HCT116 (cell line): ENCODE measurements at regions not wholly inside any gene's neighbourhood (a gene's known extent, or its start where the extent isn't known, plus 50 kb on each side); places are given as distances from the start of the nearest gene placed in this dataset.

Experiments used
- ATAC-seq: fragments of 200-7000 bp; cut with Tn5 transposase; 2 replicates; pipeline ENCODE4 v1.9.1; 2020; ENCODE audit warnings: mild to moderate bottlenecking, moderate library complexity
- BruUV-seq: library from RNA; stranded (reverse); fragments of 400-500 nt; replicated peaks from 2 replicates; lab custom pipeline; 2021; lab: Mats Ljungman, UMichigan
- CTCF ChIA-PET: fragments of 300-600 bp; sonication (Branson Sonifier 250); formaldehyde crosslinking; loops from one replicate; lab custom pipeline; 2021; ENCODE audit warnings: antibody characterized with exemption; lab: Charles Lee
- POLR2A ChIA-PET: fragments of 300-600, 350-600 bp; sonication (Branson Sonifier 250); formaldehyde crosslinking; loops from one replicate; lab custom pipeline; 2021; ENCODE audit warnings: antibody characterized with exemption; lab: Charles Lee
- RAD21 ChIA-PET, 2 experiments: fragments of 300-600 bp; sonication (Branson Sonifier 250); formaldehyde crosslinking; loops; one replicate each; lab custom pipeline; 2023; ENCODE audit warnings: low total read pairs in 2 of 2; ENCODE audit not compliant: uncharacterized antibody in 2 of 2, unreplicated experiment in 2 of 2, low non-redundant PET in 1 of 2; lab: Charles Lee
- DNase-seq: peaks from one replicate; pipeline ENCODE4 v3.0.0-alpha.2; 2010; ENCODE audit warnings: low read depth, low spot score
- H2AFZ ChIP-seq: fragments of 200-600 bp; shearing (Covaris generic), sonication (generic); 2 replicates; pipeline ENCODE4 v1.6.1; 2017; ENCODE audit warnings: low read depth, mixed run types, mixed read lengths, antibody characterized with exemption, low read length; ENCODE audit not compliant: poor library complexity, severe bottlenecking
- H3K27ac ChIP-seq: 2 replicates; pipeline ENCODE4 v1.5.1; 2012; ENCODE audit warnings: low read depth, low read length
- H3K27me3 ChIP-seq: fragments of 200-600 bp; sonication (generic); 2 replicates; pipeline ENCODE4 v1.6.1; 2016; ENCODE audit warnings: mixed run types, low read length, mixed read lengths; ENCODE audit not compliant: insufficient read depth
- H3K36me3 ChIP-seq, 2 experiments: fragments of 200-500 bp in 1 of 2; fragments of 200-600 bp in 1 of 2; sonication (Bioruptor generic) in 1 of 2; sonication (generic) in 1 of 2; 2 replicates each; pipeline versions ENCODE4 v1.5.1 to v1.6.1; 2014 to 2016; ENCODE audit warnings: low read length in 2 of 2, inconsistent platforms in 1 of 2, mixed read lengths in 1 of 2, mixed run types in 1 of 2; ENCODE audit not compliant: insufficient read depth in 2 of 2, control insufficient read depth in 1 of 2
- H3K4me1 ChIP-seq, 2 experiments: fragments of 200-600 bp in 1 of 2; sonication (generic) in 1 of 2; 2 replicates each; pipeline versions ENCODE4 v1.5.1 to v1.6.1; 2012 to 2017; ENCODE audit warnings: low read length in 2 of 2, inconsistent platforms in 1 of 2, mild to moderate bottlenecking in 1 of 2, mixed read lengths in 1 of 2, mixed run types in 1 of 2, moderate library complexity in 1 of 2; ENCODE audit not compliant: insufficient read depth in 2 of 2, control insufficient read depth in 1 of 2
- H3K4me2 ChIP-seq: fragments of 200-600 bp; sonication (generic); 2 replicates; pipeline ENCODE4 v1.6.1; 2017; ENCODE audit warnings: mixed run types, low read length, mixed read lengths
- H3K4me3 ChIP-seq, 2 experiments: fragments of 200-600 bp in 1 of 2; sonication (generic) in 1 of 2; replicated peaks in 1 of 2; 2 replicates each; pipeline ENCODE4 v1.5.1; 2011 to 2016; ENCODE audit warnings: low read length in 2 of 2, control low read depth in 1 of 2, low read depth in 1 of 2, mild to moderate bottlenecking in 1 of 2, mixed read lengths in 1 of 2, mixed run types in 1 of 2
- H3K79me2 ChIP-seq: fragments of 200-600 bp; sonication (generic); 2 replicates; pipeline ENCODE4 v1.6.1; 2017; ENCODE audit warnings: mild to moderate bottlenecking, mixed run types, low read length, moderate library complexity, mixed read lengths; ENCODE audit not compliant: insufficient read depth
- H3K9ac ChIP-seq: fragments of 200-600 bp; sonication (generic); 2 replicates; pipeline ENCODE4 v1.6.1; 2016; ENCODE audit warnings: low read length, mixed read lengths
- H3K9me2 ChIP-seq: fragments of 200-600 bp; sonication (generic), shearing (Covaris generic); 2 replicates; pipeline ENCODE4 v1.6.1; 2017; ENCODE audit warnings: mixed run types, mild to moderate bottlenecking, moderate library complexity; ENCODE audit not compliant: insufficient read depth
- H3K9me3 ChIP-seq, 2 experiments: fragments of 200-500 bp in 1 of 2; fragments of 200-600 bp in 1 of 2; sonication (Bioruptor generic) in 1 of 2; sonication (generic) in 1 of 2; 2 replicates each; pipeline ENCODE4 v1.6.1; 2014 to 2017; ENCODE audit warnings: low read length in 2 of 2, mixed read lengths in 2 of 2, inconsistent platforms in 1 of 2, low read depth in 1 of 2, mild to moderate bottlenecking in 1 of 2, mixed run types in 1 of 2, moderate library complexity in 1 of 2; ENCODE audit not compliant: control insufficient read depth in 1 of 2, insufficient read depth in 1 of 2
- H4K20me1 ChIP-seq: fragments of 200-600 bp; sonication (generic), shearing (Covaris generic); 2 replicates; pipeline ENCODE4 v1.6.1; 2017; ENCODE audit warnings: mixed run types, mild to moderate bottlenecking, moderate library complexity; ENCODE audit not compliant: insufficient read depth
- CEBPB ChIP-seq: IDR thresholded peaks from 2 replicates; pipeline ENCODE4 v1.6.1; 2012; ENCODE audit warnings: low read depth
- EGR1 ChIP-seq: IDR thresholded peaks from 2 replicates; pipeline ENCODE4 v1.6.1; 2012; ENCODE audit warnings: low read depth
- ELF1 ChIP-seq: IDR thresholded peaks from 2 replicates; pipeline ENCODE4 v1.6.1; 2012; ENCODE audit warnings: low read depth, borderline replicate concordance
- EZH2 ChIP-seq: fragments of 200-600 bp; sonication (generic); IDR thresholded peaks from 2 replicates; pipeline ENCODE4 v1.6.1; 2017; ENCODE audit warnings: antibody characterized with exemption, mixed run types
- FOSL1 ChIP-seq: IDR thresholded peaks from 2 replicates; pipeline ENCODE4 v1.6.1; 2012; ENCODE audit warnings: low read depth
- JUND ChIP-seq: IDR thresholded peaks from 2 replicates; pipeline ENCODE4 v1.6.1; 2012
- POLR2A ChIP-seq: IDR thresholded peaks from 2 replicates; pipeline ENCODE4 v1.7.0; 2011; ENCODE audit warnings: borderline replicate concordance; ENCODE audit not compliant: insufficient read depth, insufficient read length; ENCODE audit errors: extremely low read depth
- POLR2AphosphoS5 ChIP-seq: IDR thresholded peaks from 2 replicates; pipeline ENCODE4 v1.6.1; 2011; ENCODE audit warnings: mild to moderate bottlenecking, low read depth, low read length, moderate library complexity
- RAD21 ChIP-seq: IDR thresholded peaks from 2 replicates; pipeline ENCODE4 v1.6.1; 2012; ENCODE audit warnings: low read depth, mild to moderate bottlenecking
- SIN3A ChIP-seq: IDR thresholded peaks from 2 replicates; pipeline ENCODE4 v1.6.1; 2012; ENCODE audit warnings: low read depth
- TCF7L2 ChIP-seq: IDR thresholded peaks from 2 replicates; pipeline ENCODE4 v1.7.0; 2011; ENCODE audit warnings: borderline replicate concordance, inconsistent platforms; ENCODE audit not compliant: insufficient read depth, insufficient read length; ENCODE audit errors: extremely low read depth
- ZNF274 ChIP-seq: fragments of 200-500 bp; sonication (Bioruptor generic); IDR thresholded peaks from 2 replicates; pipeline ENCODE4 v1.6.1; 2014; ENCODE audit warnings: mild to moderate bottlenecking, low read depth, low read length, inconsistent platforms
- intact Hi-C: fragments of 100-400 bp; cut with micrococcal nuclease; formaldehyde crosslinking; loops from 2 replicates; pipeline ENCODE4 v1.10.0; 2022
- TF ChIP-seq, protein P1 (sequence below): IDR thresholded peaks from 2 replicates; pipeline ENCODE4 v1.6.1; 2012
- TF ChIP-seq, protein P2 (sequence below): IDR thresholded peaks from 2 replicates; pipeline ENCODE4 v1.6.1; 2012; ENCODE audit warnings: low read depth

DNA sequence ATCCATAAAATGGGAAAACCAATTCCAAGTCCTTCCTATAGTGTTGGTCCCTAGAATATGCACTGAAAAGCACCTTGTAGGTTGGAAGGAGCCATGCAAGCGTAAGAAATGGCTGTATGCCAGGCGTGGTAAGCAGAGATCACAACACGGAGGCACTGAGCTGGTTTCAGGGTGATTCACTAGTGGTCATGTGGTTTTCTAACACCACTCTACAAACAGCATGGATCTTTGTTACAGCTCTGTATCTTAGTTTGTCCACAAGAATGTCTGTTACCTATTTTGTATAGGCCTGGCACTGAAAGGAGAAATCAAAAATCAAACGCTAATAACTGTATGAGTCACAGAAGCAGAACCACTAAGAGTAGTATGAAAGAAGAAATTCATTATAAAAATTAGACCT lies 71.9 kb downstream of the MAGEB17 start:
- H3K9me3 ChIP-seq, result no peaks in the 10 kb centered on the region
- peaks cover 3 to 12% of the 10 kb centered on the region in 2 experiments; a peak in 2 of 4 replicates for H3K4me1 ChIP-seq
- no peak overlapping the region for H3K4me3 ChIP-seq
- ChIA-PET POLR2A (no interaction called here), CTCF (interaction anchor here (1.3 kb wide), 1 partner anchor 116 kb away, joined by 3 read pairs; no protein-coding TSS in a partner anchor), RAD21 (no interaction called here)
- no peaks in the 10 kb centered on the region for H3K9me2 ChIP-seq
- no TSS peak for BruUV-seq
- no peaks in the 10 kb centered on the region for H3K79me2 ChIP-seq
- H4K20me1 ChIP-seq, result no peaks in the 10 kb centered on the region
- peak overlapping the region; percentile 63 for H2AFZ ChIP-seq
- H3K27ac ChIP-seq, result no peak overlapping the region
- H3K36me3 ChIP-seq, result no peaks in the 10 kb centered on the region
- peak; percentile 79 for ATAC-seq
- no peak overlapping the region for H3K9ac ChIP-seq
- intact Hi-C loops, result no loop called here
- DNase-seq, result peak; percentile 35
- no peaks in the 10 kb centered on the region for H3K27me3 ChIP-seq
- H3K4me2 ChIP-seq, result peak overlapping the region; percentile 48
- TF ChIP-seq EGR1, result no peak
- 0 out of 2 replicates have a peak, but pooled peaks have one; percentile 13 for TF ChIP-seq FOSL1

DNA sequence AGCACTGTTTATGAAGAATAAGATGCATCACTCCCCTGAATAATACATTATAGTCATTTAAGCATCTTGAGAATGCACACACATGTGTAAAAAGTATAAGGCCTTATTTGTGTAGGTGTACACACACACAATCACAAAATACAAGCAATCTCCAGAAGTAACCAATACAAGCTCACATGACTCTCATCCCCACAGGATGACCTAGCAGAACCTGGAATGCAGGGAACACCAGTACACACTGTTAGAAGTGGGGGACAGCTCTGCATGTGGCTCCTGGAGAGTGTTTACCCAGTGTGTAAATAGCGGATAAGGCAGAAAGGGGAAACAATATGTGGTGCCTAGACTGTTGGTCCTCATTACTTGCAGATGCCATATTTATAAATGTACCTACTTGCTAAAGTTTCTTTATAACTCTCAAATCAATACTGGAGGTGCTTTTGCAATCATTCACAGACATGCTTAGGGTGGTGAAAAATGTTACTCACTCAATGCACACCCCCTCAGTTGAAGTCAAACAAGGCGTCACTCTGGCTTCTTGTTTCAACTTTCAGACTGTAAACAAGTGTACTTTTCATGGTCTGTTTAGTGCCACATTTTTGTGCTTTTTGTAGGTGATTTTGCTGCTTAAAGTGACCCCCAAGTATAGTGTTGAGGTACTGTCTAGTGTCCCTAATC lies 73.1 kb downstream of the MAGEB17 start:
- ATAC-seq (no peak), DNase-seq (no peak)
- no peak overlapping the region for H3K9ac ChIP-seq
- no peaks in the 10 kb centered on the region for H3K9me2 ChIP-seq
- no peaks in the 10 kb centered on the region for H3K36me3 ChIP-seq
- H4K20me1 ChIP-seq, result no peaks in the 10 kb centered on the region
- intact Hi-C loops, result no loop called here
- CTCF ChIA-PET, result interaction anchor here (1.3 kb wide), 1 partner anchor 117 kb away, joined by 3 read pairs; no protein-coding TSS in a partner anchor
- H3K4me1 ChIP-seq, result peaks cover 3 to 12% of the 10 kb centered on the region in 2 experiments; a peak in 2 of 4 replicates
- BruUV-seq, result no TSS peak
- H3K79me2 ChIP-seq, result no peaks in the 10 kb centered on the region
- TF ChIP-seq, protein P1, sequence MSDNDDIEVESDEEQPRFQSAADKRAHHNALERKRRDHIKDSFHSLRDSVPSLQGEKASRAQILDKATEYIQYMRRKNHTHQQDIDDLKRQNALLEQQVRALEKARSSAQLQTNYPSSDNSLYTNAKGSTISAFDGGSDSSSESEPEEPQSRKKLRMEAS, result no peak
- TF ChIP-seq JUND (no peak), CEBPB (no peak), POLR2A (no peak), EZH2 (no peak), RAD21 (no peak), ZNF274 (no peak), ELF1 (no peak), SIN3A (no peak), POLR2AphosphoS5 (no peak), TCF7L2 (no peak)
- TF ChIP-seq, protein P2, sequence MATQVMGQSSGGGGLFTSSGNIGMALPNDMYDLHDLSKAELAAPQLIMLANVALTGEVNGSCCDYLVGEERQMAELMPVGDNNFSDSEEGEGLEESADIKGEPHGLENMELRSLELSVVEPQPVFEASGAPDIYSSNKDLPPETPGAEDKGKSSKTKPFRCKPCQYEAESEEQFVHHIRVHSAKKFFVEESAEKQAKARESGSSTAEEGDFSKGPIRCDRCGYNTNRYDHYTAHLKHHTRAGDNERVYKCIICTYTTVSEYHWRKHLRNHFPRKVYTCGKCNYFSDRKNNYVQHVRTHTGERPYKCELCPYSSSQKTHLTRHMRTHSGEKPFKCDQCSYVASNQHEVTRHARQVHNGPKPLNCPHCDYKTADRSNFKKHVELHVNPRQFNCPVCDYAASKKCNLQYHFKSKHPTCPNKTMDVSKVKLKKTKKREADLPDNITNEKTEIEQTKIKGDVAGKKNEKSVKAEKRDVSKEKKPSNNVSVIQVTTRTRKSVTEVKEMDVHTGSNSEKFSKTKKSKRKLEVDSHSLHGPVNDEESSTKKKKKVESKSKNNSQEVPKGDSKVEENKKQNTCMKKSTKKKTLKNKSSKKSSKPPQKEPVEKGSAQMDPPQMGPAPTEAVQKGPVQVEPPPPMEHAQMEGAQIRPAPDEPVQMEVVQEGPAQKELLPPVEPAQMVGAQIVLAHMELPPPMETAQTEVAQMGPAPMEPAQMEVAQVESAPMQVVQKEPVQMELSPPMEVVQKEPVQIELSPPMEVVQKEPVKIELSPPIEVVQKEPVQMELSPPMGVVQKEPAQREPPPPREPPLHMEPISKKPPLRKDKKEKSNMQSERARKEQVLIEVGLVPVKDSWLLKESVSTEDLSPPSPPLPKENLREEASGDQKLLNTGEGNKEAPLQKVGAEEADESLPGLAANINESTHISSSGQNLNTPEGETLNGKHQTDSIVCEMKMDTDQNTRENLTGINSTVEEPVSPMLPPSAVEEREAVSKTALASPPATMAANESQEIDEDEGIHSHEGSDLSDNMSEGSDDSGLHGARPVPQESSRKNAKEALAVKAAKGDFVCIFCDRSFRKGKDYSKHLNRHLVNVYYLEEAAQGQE, result no peak
- H3K9me3 ChIP-seq, result no peaks in the 10 kb centered on the region
- RAD21 ChIA-PET, result no interaction called here
- H3K4me2 ChIP-seq, result no peak overlapping the region
- H2AFZ ChIP-seq, result no peak overlapping the region
- POLR2A ChIA-PET, result no interaction called here
- no peaks in the 10 kb centered on the region for H3K27me3 ChIP-seq
- no peak overlapping the region for H3K27ac ChIP-seq
- H3K4me3 ChIP-seq, result no peak overlapping the region
